Testis (tissue), 2 donors: ENCODE measurements at regions not wholly inside any gene's neighbourhood (a gene's known extent, or its start where the extent isn't known, plus 50 kb on each side); places are given as distances from the start of the nearest gene placed in this dataset.

ENCODE experiments used
- CTCF ChIP-seq, 3 experiments: fragments of 450-650 bp in 2 of 3; fragments of 200-600 bp in 1 of 3; sonication (generic) in 1 of 3; IDR thresholded peaks; one replicate each; pipeline ENCODE4 v1.5.1; 2016 to 2019; ENCODE audit warnings: antibody characterized with exemption in 3 of 3, mild to moderate bottlenecking in 2 of 3, moderate library complexity in 1 of 3
- POLR2A ChIP-seq: fragments of 450-650 bp; IDR thresholded peaks from one replicate; pipeline ENCODE4 v1.6.1; 2017; ENCODE audit warnings: antibody characterized with exemption, mild to moderate bottlenecking, moderate library complexity

- TF ChIP-seq CTCF (IDR thresholded peaks at IDR 0.05) (no peak), POLR2A (no peak)
These were observed 147.4 kb downstream of the ZNF281 start for GRCh38 chr1:200262326-200262965.
